ENCODE measurements at regions not wholly inside any gene's neighbourhood (a gene's known extent, or its start where the extent isn't known, plus 50 kb on each side); places are given as distances from the start of the nearest gene placed in this dataset.
"Not testable (repeated sequence)": the region's sequence is repeated elsewhere in the genome, so short reads cannot be mapped to it uniquely, and the experiment has no call there.

DNA sequence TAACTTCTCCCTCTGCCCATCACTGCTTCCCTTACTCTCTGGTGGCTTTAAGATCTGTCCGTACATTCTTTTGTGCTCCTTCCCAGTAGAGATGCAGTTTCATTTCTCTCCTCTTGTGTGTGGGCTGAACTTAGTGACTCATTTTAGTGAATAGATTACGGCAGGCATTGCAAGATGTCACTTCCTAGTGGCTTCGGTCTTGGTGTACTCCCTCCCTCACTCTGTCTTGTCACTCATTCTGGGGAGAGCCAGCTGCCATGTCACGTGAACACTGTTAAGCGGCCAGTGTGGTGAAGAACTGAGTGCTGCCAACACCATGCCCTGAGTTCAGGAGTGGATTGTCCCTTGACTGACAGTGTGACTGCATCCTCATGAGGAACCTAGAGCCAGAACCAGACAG, 115.9 kb downstream of the OTOR start:
- DNase-seq (ENCODE audit: low read depth) = no peak

DNA sequence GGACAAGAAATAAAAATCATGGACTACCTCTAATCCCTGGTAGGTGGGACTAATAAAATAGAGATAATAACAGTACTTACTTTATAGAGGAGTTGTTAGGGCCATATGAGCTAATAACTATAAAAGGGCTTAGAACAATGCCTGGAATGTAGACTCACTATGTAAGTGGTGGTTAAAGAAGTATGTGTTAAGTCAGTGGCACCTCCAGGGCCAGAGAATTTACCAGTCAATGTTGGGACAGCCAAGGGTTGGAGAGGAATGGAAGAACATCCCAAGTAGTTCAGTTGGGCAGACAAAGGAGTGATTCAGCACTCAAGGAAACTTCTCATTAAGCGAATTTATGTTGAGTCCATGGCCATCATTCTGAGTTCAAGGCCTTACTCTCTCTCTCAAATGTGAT, 116.8 kb downstream of the OTOR start:
- no peak for DNase-seq (ENCODE audit: low read depth)

DNA sequence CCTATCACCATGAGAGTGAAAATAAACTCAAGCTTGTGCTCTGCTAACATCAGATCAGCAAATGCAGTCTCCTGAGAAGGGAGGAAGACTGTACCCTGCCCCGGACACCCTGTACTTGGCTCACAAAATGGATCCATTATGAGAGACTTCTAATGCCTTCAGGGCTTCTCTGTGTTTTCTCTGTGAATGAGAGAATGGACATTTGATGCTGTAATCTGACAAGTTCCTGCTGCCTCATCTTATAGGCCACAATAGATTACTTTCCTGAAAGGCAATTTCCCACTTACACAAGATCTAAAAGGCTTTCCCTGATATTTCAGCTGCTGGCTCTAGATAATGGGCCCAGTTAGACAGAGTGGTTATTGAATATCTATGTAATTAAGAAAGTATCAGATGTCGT, 117.2 kb downstream of the OTOR start:
- DNase-seq (ENCODE audit: low read depth) = no peak

DNA sequence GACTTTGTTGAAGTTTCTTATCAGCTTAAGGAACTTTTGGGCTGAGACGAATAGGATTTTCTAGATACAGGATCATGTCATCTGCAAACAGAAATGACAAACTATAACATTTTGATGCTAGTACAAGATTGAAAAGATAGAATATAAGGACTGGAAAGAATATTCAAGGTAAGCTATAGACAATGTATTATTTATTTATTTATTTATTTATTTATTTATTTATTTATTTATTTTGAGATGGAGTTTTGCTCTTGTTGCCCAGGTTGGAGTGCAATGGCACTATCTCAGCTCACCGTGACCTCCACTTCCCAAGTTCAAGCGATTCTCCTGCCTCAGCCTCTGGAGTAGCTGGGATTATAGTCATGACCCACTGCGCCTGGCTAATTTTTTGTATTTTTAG, 125.0 kb downstream of the OTOR start:
- not testable (repeated sequence) for DNase-seq (ENCODE audit: low read depth)

DNA sequence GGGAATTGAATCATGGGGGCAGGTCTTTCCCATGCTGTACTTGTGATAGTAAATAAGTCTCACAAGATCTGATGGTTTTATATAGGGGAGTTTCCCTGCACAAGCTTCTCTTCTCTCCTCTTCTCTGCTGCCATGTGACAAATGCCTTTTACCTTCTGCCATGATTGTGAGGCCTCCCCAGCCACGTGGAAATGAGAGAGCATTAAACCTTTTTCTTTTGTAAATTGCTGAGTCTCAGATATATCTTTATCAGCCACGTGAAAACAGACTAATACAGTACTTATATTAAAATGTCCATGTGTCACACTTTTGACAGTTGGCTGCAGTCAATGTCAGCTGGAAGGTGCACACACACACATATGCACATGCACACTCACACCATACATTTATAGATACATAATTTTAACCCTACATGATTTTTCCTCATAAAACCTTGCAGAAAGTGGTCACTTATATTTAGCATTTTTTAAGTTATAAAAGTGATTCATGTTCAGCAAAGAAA, 128.9 kb downstream of the OTOR start:
- no peak for DNase-seq (ENCODE audit: low read depth)

DNA sequence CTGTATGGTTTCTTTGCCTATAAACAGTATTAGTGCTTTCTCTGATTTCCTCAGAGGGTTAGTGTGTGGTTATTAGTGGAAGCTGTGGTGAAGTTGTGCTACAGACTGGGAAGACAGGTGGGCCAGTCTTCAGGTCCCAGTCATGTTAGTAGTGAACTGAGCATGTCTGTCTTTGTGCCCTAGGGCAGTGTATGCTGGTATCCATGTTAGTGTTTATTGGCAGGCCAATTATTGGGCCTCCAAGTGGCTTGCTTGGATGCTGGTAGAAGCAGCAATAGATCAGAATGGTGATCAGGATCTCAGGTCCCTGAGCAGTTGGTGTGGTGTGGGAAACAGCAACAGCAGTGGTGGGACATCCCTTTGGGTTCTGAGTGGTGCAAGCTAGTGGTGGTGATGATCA, 137.6 kb downstream of the OTOR start:
- no peak for DNase-seq (ENCODE audit: low read depth)

DNA sequence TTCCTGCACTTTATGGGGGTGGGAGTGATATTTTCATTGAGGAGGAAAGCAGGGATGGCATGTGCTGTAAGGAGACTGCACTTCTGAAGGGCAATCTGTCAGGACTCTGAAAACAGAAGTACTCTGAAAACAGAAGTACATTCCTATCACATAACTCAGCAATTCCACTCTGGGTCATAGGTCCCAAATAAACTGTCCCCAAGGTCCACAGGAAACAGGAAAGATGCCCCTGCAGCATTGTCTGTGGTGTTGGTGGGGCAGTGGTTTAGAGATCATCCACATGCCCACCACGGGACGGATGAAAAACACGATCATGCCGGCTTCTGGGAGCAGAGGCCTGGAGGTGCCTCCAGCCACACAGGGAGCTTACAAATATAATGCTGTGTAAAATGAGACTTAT, 150.3 kb downstream of the OTOR start:
- peak; percentile 30 for DNase-seq (ENCODE audit: low read depth)

DNA sequence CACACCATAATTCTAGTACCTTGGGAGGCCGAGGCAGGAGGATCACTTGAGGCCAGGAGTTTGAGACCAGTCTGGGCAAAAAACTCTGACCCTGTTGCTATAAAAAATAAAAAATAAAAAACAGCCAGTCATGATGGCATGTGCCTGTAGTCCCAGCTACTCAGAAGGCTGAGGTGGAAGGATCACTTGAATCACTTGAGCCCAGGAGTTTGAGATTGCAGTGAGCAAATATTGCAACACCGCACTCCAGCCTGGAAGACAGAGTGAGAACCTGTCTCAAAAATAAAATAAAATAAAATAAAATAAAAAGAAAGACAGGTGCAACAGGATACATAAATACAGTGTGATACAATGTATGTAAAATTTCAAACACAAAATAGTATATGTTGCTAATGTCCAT, 154.5 kb downstream of the OTOR start:
- DNase-seq (ENCODE audit: low read depth) = no peak

DNA sequence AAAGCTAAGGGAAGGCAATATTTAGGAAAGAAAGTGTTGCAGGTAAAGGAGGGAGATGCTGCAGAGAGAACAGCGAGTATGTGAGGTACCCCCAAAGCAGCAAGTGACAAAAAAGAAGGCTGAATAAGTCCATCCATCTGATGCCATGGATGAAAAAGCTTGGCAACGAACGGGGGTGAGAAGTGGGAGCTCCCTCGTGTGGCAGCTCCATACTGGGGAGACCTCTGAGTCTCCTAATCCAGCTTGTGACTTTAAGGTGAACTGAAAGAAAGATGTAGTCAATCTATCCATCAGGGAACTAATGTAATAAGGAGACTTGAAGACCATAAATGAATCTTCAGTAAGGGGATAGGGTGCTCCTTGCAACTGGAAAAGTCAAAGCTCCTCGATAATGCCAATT, 156.6 kb downstream of the OTOR start:
- no peak for DNase-seq (ENCODE audit: low read depth)

DNA sequence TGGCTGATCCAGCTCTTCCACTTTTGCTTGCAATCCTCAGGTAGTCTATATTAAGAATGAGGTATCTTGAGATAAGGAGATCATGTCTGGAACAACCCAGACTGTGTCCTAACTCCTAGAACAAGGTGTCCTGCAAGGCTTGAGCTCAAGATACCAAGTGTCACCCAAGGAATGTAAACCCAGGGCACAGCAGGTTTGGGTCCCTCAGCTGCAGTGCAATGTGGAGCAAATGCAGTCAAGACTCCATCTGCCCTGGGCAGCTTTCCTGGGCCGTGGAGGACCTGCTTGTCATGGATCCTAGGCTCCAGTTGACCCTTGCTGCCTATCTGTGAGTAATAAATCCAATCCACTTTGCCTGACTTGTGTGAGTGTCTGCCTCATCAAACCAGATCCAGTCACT, 166.1 kb downstream of the OTOR start:
- DNase-seq (ENCODE audit: low read depth) = no peak

DNA sequence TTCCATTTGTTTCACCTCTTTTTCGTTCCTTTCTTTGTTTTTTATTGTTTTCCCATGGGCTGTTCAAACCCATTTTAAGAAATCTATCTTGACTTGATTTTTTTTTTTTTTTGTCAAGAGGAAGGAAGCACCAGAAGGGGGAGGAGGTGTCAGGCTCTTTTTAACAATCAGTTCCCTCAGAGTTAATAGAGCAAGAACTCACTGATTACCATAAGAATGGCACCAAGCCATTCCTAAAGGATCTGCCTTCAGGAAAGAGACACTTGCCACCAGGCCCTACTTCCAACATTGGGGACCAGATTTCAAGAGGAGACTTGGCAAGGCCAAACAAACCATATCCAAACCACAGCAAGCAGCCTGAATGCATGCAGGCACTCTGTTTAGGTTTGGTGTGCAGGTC, 168.0 kb downstream of the OTOR start:
- DNase-seq (ENCODE audit: low read depth) = no peak

DNA sequence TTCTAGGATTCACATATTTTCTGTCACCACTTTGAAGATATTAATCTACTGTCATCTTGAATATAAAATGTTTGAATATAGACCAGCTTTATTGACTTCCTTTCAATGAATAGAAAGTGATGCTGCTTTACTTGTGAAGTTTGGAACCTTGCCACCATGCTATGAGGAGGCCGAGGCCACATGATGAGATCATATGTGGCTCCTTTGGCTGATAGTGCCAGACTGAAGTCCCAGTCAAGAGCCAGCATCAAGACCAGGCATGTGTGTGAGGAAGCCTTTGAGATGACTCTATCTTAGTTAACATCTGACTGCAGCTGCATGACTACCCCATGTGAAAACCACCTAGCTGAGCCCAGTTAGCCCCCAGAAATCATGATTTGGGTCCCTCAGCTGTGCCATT, 169.5 kb downstream of the OTOR start:
- no peak for DNase-seq (ENCODE audit: low read depth)

DNA sequence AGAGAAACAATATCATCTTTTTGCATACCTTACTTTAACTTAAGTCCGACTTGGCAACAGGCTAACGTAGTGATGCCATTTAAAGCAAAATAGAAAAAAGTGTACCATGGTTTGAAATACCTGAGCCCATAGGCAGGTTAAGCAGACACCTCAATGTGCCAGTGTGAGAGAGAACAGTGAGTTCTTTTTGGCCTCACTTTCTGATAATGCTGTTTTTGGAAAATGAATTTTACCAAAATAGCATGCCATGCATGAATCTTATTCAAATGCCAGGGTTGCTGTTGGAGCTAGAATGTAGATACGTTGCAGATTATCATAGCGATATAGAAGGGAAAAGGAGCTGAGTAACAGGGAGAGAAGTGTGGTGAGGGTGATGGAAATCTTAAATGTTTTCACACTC, 170.2 kb downstream of the OTOR start:
- DNase-seq (ENCODE audit: low read depth) = no peak

DNA sequence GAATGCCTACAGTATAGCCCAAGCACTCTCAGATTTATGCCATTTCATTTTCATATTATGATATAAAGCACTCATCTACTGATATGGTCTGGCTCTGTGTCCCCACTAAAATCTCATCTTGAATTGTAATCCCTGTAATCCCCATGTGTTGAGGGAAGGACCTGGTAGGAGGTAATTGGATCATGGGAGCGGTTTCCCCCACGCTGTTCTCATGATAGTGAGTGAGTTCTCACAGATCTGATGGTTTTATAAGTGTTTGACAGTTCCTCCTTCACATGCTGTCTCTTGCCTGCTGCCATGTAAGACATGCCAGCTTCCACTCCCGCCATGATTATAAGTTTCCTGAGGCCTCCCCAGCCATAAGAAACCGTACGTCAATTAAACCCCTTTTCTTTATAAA, 171.7 kb downstream of the OTOR start:
- DNase-seq (ENCODE audit: low read depth) = no peak

DNA sequence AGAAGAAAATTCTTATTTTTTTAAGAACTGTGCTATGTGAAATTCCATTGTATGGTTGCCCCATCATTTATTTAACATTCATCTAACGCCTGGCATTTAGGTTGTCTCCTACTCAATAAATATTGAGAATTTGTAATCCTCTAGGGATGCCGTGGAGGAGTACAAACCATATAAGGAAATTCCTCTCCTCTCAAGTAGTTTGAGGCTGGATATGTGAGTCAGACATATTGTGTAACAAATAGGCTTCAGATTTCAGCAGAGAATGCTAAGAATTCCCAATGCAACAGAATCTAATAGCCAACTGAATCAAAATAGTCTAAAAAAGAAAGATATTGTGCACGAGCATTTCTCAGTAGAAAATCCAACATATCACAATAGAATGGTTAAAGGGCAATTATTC, 174.7 kb downstream of the OTOR start:
- peak; percentile 94 for DNase-seq (ENCODE audit: low read depth)

DNA sequence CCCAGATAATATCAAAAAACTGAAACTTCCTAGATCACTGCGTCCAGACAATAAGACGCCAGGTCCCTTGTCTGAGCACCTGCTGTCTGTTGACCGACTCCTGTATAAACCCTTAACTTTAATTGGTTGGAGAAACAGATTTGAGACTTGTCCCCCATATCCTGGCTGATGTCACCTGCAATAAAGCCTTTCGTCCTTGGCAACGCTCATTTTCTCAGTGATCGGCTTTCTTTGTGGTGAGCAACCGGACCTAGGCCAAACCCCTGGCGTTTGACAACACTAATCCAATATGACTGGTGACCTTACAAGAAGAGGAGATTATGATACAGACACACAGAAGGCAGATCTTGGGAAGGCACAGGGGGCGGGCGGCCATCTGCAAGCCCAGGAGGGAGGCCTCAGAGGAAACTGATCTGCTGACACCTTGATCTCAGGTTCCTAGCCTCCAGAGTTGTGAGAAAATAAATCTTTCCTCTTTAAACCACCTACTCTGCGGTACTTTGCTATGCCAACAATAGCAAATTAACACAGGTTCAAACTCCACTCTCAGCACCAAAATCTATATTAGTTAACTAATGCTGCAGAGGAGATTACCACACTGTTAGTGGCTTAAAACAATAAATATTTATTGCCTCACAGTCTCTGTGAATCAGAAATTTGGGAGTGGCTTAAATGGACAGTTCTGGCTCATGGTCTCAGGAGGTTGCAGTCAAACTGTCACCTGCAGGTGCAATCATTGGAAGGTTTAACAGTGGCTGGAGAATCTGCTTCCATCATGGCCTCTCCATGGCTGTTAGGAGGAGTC, 178.7 kb downstream of the OTOR start:
- DNase-seq (ENCODE audit: low read depth) = no peak

DNA sequence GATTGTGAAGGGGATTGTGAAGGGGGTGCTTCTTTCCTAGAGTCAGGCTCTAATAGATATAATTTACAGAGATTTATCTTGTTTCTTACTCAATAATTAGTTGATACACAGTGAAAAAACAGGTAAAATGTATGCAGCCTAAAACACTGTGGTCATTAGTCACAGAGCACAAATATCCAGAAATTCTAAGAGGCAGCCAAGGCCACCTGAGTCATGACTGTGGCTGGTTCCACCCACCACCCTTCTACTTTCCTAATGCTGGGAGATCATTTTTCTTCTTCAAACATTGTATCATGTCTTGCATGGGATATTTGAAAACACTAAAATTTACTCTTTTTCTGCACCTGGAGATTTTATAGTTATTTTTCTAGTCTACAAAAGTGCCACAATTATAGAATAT, 181.6 kb downstream of the OTOR start:
- peak; percentile 67 for DNase-seq (ENCODE audit: low read depth)

DNA sequence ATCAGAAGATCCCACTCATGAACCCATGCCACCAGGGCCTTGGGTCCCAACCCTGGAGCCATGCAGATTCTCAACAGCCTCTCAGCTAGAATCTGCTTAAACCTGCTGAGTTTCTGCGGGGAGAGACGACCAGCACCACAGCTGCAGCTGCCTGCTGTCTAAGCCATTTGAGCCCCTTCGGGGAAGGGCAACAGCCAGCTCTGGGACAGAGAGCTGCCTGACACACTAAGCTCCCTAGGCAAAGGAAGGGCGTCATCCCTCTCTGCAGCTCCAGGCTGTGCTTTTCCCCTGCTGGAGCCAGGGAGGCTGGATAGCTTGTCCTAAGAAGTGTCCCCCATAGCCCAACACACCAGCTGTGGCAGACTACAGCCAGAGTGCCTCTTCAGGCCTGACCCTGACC, 182.5 kb downstream of the OTOR start:
- no peak for DNase-seq (ENCODE audit: low read depth)

DNA sequence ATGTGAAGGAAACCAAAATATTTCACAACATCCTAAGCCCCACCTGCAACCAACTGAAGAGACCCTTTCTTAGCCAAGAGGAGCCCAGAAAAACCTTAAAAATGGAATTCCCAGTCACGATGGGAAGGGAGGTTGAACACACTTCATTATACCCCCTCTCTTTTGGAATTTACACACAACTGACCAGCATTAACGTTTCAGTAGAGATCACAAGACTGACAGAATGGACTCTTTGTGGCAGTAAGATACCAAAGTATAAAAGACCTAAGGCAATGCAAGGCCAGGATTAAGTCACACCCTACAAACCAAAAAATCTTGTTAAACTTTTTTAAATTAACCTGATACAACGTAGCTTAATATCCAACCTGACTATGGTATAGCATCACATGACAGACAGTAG, 190.9 kb downstream of the OTOR start:
- DNase-seq (ENCODE audit: low read depth) = no peak

DNA sequence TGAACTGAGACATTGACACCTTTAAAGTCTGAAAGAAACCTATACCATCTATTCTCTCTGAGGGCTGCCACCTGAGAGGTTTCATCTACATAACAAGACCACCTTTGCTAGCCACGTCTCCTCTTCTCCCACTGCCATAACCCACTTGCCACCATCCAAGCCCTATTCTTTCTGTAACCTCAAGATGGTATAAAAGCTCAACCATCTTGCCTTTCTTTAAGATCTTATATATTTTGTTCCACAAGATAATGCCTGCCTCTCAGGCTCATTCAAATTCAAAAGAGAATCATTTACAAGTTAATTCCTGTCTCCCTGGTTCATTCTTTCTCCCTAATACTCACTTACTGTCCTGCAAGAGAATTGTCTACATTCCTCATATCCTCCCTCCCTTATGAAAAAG, 192.5 kb downstream of the OTOR start:
- no peak for DNase-seq (ENCODE audit: low read depth)

DNA sequence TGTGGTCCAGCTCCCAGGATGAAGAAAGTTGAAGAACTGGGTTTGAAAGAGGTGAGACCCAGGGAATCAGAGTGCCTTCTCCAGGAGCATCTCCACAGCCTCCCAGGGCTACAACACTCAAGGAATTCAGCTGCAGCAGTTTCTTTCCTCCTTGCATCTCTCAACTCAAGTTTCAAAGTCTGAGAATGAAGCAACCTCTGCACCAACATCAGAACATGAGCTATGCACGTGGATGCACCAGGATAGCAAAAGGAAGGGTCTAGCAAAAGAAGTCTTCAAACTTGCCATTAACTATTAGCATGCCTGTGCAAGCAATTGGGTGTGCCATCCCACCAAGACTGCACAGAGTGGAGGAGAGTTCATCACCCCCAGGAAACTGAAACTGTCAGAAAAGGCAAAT, 193.9 kb downstream of the OTOR start:
- no peak for DNase-seq (ENCODE audit: low read depth)

DNA sequence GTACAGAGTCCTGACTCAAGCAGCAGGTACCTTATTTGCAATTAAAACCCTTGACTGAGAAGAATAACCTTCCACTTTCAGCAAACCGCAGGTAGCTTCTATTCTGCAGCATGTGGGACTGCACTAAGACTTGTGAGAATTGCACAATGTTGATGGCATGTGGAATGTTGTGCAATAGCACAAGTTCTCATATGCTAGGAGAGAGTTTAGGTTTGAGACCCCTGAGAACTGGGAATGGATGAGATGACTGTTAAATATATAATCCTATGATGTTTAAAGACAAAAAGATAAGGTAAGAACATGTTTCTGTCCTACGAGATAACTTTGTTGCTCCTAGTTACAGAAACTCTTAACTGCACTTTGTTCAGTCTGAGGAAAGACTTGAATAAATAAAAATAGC, 194.6 kb downstream of the OTOR start:
- DNase-seq (ENCODE audit: low read depth) = peak; percentile 74

DNA sequence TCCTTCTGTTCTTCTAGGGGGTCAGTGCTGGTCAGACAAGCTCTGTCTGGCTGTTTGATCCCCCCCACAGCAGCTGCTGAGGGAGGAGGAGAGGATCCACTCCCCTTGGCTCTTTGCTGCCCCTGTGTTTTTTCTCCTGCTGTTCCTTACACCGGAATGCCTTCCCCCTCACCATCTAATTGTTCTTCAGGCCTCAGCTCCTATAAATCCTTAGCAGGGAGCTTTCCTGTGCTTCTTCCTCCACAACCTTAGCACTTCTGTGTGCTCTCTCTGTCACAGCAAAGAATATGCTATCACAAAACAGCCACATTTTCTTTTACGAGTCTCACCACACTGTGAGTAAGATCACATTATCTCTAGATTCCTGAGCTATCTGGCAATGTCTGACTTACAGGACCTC, 196.6 kb downstream of the OTOR start:
- peak; percentile 22 for DNase-seq (ENCODE audit: low read depth)

DNA sequence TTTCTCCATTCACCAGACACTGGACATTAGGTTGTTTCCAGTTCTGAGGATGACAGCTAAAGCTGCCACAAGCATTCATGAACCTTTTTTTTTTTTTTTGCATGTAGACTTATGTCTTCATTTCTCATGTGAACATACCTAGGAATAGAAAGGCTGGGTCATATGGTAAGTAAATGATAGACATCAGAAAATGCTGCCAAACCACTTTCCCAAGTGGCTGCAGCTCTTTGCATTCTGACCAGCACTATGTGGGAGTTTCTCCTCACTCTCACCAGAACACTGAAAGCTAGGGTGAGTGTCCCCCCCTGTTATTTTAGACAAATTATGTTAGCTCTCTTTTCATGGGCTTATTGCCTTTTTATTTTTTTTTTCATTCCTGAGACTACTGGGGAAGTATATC, 197.5 kb downstream of the OTOR start:
- DNase-seq (ENCODE audit: low read depth) = no peak
